Ovary (tissue), 3 donors: ENCODE measurements at regions not wholly inside any gene's neighbourhood (a gene's known extent, or its start where the extent isn't known, plus 50 kb on each side); places are given as distances from the start of the nearest gene placed in this dataset.

Experiments
- CTCF ChIP-seq, 3 donors: fragments of 450-650 bp in 2 of 3; fragments of 200-600 bp in 1 of 3; IDR thresholded peaks; one replicate each; pipeline versions ENCODE4 v1.5.1 to v1.8.0; 2016 to 2022; ENCODE audit warnings: antibody characterized with exemption in 3 of 3, mild to moderate bottlenecking in 1 of 3
- EP300 ChIP-seq: sonication (generic); formaldehyde crosslinking; IDR thresholded peaks from one replicate; pipeline ENCODE4 v1.6.1; 2017; ENCODE audit warnings: antibody characterized with exemption
- POLR2A ChIP-seq: fragments of 450-650 bp; IDR thresholded peaks from one replicate; pipeline ENCODE4 v1.6.1; 2017; ENCODE audit warnings: antibody characterized with exemption, mild to moderate bottlenecking, moderate library complexity
- donor health status: DM: no; HTN: no; CAD: no.

- no peak for TF ChIP-seq CTCF (IDR thresholded peaks at IDR 0.05)
- TF ChIP-seq POLR2A = no peak
- TF ChIP-seq EP300 = no peak
Measured at GRCh38 chr2:12054956-12055618, 308.7 kb downstream of the LPIN1 start.
